ENCODE measurements at regions not wholly inside any gene's neighbourhood (a gene's known extent, or its start where the extent isn't known, plus 50 kb on each side); places are given as distances from the start of the nearest gene placed in this dataset.

DNA sequence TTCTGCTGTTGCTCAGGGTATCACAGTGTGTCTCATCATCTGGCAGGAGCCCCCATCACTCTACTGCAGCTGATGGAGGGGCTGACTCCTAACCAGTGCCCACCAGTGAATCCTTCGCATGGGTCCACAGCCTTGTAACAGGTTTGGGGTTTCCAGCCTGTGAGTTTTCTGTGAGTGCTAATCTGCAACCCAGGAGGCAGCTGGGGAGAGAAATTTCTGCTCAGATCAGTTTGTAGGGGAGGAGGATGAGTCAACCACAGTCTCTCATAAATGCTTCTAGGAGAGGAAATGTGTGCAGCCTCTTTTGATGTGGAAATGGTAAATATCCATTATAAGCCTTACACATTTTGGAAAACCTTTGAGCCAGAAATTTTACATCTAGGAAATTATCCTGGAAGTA lies 871.3 kb downstream of the AACS start:
- DNase-seq: no peak

DNA sequence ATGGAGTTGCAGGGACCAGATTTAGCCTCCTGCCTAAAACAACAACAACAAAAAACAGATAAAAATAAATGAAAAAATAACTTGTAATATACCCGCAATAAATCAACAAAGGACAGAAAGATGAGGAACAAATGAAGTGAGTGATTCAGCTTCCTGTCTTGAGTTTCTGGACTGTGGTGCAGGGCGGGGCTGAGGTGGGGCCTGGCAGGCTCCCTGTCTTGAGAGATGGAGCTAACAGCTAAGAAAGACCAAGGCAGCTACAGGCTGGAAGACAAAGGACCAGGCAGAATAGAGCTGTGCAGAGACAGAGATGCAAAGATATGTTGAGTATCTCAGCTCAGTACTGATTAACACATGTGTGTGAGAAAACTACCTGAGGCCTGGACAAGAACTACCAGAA lies 879.2 kb downstream of the AACS start:
- DNase-seq: no peak

DNA sequence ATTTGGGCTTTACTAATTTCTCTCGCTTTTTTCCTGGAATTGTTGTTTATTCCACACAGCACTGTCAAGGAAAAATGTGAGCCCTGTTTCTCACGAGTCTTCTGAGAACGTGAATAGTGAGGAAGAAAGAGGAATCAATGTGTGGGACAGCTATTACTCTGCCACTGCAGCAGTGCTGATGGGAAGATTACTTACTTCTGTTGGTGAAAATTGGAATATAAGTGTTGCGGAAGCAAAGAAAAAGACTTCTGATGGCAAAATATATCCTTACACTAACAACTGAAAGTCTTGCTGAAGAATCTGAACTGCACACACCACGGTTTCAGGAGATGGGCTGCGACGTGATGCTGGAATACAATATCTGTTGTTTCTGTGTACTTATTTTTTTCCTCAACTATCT lies 884.2 kb downstream of the AACS start:
- DNase-seq: no peak

DNA sequence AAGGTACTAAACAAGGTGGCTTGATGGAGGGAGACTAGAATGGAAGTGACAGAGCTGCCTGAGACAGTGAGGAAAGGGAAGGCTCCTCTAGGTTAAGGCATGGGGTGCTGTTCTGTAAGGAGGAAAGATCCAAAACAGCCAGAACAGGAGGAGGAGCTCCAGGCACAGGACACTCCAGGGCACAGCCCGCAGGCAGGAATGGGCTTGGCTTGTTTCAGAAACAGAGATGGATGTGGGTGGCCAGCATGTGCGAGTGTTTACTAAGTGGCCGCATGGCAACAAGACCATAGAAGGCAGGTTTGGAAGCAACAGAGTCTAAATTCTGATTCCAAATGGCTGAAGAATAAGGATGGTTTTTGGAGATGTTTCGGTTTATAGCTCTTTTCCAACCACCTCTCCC lies 889.1 kb downstream of the AACS start:
- no peak for DNase-seq

DNA sequence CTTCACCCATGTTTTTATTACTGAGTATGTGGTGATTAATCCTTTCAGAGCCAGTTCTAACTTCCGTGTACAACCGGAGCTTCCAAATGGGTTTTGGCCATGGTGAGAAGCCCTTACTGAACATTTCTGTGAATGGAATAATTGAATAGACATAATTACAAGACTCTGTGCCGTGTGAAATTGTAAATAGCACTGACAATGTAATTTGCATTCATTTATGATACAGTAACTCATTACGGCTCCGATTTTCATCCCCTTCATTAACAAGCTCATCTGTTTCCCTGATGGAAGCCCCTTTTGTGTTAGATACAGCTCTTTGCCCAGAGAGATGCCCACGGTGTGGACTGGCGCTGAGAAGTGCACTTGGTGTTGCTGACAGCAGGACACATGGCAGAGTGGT lies 891.0 kb downstream of the AACS start:
- no peak for DNase-seq

DNA sequence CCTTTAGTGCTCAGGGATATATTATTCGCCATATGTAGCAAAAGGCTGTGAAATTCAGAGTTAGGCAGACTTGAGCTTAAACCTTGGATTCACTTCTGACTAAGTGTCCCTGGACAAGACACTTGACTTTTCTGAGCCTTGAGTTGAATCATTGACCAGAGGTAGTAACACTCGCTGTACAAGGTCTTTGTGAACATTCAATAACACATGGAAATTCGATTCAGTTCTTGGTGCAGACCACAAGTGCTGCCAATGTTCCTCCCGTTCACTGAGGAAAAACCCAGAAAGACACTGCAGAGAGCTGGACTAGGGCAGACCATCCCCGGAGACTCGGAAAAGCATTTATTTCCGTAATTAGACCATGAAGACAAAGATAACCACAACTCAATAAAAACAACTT lies 901.4 kb downstream of the AACS start:
- no peak for DNase-seq

DNA sequence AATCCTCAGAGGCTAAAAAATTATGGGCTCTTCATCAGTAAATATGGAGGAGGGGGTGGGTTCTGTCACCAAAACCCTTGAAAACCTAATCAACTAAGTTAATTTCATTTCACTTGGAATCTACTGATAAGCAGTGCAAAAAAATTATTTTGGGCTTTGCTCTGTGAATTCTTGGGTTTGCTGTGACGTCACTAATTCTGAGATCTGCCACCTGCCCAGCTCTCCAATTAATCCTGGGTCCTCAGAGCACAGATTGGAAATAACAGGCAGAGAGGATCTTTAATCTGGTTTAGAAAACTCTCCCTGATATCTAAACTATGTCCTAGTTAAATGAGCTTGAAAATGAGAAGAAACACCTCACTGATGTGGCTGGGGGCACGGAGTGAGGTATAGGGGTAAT lies 903.2 kb downstream of the AACS start:
- no peak for DNase-seq

DNA sequence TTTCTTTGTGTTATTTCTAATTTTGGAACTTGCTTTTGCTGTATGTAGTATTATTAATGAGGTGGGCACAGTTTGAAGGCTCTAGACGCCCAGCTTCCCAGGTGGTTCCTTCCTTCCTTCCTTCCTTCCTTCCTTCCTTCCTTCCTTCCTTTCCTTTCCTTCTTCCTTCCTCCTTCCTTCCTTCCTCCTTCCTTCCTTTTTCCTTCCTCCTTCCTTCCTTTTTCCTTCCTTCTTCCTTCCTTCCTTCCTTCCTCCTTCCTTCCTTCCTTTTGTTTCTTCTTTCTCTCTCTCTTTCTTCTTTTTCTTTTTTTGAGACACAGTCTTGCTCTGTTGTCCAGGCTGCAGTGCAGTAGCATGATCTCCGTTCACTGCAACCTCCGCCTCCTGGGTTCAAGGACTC lies 906.7 kb downstream of the AACS start:
- DNase-seq: no peak

DNA sequence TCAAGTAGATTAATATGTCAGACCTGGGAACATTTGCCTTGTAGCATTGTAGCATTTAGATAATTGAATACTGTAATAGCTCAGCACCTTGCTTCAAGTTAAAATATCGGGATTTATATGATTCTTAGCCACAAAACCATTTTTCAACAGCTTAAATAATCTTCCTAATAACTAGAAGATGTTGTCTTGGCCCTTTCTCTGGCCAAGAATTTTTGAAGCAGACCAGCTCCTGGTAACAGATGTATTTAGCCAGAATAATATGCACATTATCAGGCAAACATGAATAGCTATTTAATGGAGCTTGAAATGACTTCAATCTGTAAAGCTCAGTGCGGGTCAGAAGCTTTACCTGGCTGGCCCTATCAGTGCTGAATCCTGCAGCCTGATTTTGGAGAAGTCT lies 913.1 kb downstream of the AACS start:
- DNase-seq: no peak

DNA sequence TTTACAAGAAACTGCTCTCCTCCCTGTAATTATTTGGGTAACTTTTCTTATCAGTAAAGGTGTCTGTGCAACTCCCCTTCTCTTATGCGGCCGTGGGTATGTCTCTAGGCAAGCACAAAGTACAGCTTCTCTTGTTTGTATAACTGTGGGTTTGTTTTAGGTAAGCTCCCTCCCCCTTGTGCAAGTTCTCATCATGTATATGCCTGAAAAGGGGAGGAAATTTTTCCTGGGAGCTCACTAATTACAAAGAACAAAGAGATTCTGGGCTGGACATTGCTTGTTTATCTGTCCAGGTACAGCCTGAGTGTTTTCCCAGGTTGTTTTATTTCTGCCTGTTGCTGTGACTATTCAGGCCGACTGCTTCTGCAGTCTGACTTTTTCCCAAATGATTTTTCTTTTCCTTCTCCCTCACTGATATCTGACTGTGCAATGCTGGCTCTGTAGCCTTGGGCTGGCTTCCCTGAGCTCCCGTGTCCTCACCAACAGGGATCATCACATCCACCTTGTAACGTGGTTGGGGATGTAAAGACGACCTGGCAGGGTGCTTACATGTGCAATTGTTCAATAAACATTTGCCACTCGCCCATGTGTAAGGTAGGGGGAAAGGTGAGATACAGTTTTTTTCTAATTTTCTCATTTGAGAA lies 916.5 kb downstream of the AACS start:
- DNase-seq: no peak

DNA sequence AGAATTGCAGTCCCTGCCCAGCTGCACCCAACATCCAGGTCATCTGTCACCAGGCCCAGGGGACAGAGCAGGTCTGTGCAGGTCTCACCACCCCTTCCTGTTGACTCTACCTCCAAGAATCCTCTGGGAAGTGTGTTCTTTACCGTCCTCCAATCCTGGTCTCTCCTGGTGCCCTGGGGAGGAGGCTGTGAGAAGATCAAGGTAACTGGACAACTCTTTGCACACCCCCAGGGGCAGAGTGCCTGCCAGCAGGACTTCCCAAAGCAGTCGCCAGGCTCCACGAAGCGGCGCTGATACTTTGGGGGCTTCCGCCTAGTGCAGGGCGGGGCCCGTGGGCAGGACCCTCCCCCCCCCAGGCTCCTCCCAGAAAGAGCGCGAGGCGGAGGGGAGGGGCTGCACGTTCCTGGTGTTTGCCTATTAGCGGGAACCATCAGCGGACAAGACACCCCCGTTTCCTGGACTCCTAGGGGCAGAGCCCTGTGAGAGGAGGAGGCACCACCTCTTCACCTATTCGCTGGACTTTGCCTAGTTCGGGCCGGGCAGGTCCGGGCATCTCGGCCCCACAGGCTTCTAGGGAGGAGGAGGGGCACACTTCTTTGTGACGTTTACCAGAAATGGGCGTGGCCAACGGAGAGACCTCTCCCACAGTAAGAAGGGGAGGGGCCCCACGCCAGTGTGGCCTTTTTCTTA lies 918.0 kb downstream of the AACS start:
- no peak for DNase-seq

DNA sequence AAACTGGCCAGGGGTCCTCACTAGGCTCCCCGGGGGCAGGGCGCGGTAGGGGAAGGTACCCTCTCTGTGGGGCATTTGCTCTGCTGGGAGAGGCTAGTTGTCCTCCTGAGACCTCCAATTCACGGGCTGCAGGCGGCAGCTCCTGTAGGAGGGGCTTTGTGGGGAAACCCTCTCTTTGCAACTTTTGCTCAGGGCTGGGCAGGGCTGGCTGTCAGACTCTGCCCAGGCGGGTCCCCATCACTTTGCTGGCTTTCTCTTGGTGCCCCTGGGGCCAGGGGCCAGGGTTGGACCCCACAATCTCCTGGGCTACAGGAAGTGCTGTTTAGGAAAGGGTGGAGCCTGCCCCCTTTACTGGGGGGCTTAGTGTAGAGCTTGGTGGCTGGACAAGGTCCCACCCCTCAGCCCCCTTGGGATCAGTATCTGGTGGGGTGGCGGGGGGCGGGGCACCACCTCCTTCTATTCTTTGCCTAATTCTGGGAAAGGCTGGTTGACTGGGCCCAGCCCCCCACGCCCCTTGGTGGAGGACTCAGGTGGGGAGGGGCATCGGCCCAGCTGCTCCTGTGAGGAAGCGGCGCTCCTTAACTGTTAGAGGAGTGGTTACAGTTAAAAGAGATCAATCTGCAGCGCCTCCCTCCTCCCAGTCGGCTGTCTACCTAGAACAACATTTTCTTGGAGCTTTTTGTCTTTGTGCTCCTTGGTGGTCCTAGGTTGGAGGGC lies 918.7 kb downstream of the AACS start:
- DNase-seq: no peak

DNA sequence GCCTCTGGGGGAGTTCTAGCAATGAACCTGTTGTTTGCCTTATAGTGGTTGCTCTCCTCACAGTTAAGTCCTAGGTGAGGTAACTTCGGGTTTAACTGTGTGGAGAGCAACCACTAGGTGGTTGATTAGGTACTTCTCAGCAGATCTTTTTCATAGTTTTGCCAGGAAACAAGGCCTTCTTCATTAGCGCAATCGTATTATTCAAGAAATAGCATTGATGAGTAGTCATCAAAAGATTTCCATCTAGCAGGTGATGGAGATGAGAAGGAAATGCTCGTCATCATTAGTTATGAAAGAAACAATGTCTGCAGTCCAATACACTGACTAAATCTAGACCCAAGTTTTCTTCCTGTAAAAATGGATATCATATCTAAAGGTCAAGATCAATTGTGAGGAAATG lies 923.3 kb downstream of the AACS start:
- DNase-seq: no peak

DNA sequence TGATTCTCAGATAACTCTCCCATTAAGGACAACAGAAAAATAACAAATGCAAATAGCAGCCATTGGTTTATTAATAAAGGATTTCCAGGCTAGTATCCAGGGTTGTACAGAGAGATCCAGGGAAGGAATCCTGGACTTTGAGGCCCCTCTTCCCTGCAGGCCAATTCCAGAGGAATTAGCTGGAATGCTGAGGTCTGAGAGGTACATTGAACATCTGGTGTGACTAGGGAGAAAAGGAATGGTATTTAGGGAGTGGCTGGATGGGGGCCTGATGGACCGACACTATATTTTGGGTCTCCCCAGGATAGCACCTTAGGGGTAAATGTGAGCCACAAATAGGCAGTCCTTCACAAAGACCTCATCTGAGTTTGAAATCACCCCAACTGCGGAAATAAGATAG lies 924.5 kb downstream of the AACS start:
- DNase-seq: no peak

DNA sequence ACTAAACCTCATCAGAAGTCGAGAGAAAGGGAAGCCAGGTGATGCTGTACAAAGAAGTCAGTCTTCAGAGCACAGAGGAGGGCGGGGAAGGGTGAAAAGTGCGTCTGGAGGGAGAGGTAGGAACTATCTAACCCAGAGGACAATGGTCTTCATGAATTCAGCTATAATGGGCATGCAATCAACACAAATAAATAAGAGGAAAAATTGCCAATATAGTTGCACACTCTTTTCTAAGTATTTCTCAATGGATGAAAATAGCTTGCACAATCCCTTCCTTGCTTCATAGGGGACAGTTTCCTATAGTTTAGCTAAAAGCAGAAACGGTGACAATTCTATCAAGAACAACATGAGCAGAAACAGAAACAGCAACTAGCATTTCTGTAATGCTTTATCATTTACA lies 931.2 kb downstream of the AACS start:
- no peak for DNase-seq

DNA sequence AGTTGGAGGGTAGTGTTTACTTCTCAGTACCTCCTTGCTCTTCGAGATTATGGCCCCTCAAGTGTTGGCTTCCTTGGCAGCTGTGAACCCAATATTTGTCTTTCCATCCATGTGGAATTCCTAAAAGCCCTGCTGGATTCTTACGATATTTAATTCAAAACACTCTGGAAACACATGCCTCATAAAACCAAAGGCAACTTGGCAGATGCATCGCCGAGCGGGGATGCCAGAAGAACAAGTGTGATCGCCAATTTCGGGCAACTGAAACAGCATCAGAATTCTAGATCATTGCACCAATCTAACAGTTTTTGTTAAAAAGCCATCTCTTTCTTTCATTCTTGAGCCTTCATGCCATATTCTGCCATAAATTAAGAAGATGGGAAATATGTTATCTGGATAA lies 934.4 kb downstream of the AACS start:
- no peak for DNase-seq

DNA sequence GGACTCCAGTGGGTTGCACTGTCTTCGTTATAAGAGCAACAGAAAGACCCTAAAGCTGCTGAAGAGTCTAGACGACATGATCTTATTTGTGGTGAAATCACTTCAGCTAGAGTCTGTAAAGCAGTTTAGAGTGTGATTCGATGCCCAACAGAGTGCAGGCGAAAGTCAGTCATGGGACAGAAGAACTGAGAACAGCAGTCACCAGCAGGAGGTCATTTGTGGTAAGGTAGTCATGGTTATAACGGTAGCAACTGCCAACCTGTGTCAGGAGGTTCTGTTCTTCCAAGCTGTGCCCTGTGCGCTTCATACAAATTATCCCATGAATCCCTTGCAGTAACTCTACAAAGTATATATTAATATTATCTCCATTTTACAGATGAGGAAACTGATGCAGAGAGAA lies 954.1 kb downstream of the AACS start:
- DNase-seq: no peak

DNA sequence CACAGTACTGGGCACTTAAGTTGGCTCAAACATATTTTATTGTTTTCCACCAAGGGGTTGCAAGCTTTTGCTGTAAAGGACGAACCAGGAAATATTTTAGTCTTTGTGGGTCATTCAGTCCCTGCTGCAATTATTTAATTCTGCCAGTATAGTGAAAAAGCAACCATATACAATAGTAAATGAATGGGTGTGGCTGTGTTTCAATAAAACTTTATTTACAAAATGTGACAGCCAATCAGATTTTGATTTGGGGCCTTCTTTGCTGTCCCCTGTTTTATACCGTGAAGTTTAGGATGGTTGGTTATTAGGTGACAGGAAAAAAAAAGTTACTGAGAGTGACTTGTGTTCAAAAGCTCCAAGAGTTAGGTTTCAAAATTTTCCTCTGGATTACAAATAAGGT lies 956.4 kb downstream of the AACS start:
- no peak for DNase-seq

DNA sequence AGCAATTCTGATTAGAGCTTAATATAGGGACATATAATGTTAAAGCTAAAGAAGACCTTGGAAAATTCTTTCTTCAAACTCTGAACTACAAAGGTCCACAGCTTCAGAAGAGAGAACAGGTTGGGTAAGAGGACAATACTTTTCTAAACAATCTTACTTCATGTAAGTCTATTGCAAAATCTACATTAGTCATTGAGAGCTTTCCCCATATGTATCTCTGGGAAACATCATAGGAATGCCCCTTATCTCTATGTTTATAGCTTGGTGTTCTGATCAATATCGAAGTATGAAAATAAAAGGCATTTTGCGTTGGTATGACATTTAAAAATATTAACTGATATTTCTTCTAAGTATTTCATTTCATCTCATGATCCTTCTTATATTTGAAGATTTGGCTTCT lies 962.6 kb downstream of the AACS start:
- DNase-seq: no peak

DNA sequence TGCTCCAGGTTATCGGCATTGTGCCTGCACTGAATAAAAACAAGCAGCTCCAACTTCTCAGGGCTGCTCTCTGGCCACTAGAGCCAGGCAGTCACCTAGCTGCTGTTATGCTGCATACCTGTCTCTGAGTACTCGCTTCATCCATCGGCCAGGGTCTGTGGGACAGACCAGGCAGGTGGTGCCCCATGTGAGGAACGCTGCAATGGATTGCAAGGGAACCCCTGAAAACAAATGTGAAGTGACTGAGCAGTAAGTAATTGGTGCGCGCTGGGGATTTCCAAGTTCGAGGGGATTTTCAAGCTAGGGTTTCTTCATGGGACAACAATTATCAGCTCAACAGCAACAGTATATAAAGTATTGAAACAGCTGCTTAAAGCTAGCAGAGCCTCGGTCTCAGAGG lies 965.3 kb downstream of the AACS start:
- DNase-seq: no peak

DNA sequence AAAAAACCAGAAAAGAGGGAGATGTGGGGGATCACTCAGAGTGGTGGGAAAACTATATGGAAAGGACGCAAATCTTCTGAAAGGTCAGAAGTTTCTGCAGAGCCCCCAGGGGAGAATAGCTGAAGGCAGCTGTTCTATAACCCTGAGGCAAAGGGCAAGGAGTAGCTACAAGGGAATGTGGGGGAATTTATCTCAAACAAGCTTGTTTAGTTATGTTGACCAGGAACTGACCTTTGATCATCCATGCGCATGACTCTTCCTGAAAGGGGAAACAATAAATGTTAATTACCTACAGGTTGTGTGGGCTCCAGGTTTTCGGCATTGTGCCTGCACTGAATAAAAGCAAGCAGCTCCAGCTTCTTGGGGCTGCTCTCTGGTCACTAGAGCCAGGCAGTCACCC lies 968.5 kb downstream of the AACS start:
- DNase-seq: no peak

DNA sequence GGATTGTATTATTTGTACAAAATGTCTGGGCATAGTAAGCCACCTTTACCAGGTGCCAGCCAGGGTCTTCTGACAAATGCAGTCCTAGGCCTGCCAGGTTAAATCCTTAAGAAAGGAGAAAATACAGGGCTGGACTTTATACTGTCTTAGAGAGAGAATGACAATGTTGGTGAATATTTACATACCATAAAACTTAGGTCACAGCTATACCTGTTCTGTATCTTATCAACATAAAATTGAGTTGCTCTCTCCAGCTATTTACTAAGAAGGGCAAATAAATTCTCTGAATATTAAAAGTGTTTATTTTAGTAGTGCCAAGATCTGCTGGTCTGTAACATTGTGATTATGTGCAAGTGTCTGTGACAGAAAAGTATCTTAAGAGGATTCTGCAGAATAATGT lies 971.1 kb downstream of the AACS start:
- no peak for DNase-seq

DNA sequence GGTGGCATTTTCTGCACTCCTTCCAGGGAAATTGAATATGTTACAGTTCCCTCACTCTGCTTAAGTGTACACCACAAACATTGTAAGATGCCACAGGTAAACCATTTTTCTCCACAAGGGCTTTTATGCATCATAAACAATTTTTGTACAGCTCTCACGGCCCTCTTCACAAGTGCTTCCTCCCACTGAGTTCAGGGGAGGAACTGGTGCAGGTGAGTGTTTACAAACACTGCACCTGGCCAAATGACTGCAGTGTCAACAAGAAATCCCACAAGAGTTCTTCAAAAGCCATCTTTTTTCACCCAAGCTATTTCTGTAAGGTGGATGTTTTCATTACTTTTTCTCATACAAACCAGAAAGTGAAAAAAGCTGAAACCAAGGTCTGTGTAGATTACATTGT lies 973.2 kb downstream of the AACS start:
- no peak for DNase-seq

DNA sequence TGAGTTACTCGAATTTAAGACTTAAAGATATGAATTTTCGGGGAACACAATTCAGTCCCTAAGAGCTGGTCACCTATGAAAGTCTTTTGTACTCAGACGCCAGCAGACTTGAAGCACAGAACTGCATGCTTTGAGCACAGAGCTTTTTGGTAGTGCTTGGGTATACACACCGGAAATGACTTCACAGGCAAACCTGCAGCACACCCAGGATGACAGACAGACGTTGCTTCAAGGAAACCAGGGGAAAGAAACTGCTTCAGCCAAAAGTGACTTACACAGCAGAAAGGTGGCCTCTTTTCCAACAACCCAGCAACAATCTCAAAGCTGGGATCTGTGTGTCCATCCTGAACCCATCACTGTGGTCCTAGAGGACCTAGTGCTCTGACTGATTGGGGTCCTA lies 975.1 kb downstream of the AACS start:
- DNase-seq: no peak

DNA sequence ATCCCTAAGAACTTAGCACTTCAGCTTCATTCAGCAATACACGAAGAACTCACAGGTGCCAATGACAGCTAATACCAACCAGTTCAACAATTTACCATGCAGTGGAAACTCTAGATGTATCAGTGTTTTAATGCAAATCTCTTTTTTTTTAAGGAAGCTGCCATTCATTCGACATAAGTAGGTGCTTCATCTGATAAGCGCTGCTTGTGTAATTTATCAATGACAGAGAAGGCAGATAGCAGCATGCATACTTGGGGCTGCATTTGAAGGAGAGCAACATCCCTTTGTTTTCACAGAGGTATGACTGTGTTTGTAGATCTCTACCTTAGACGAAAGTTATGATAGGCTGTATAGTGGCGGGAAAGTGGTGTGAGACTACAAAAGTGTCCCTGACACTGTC lies 977.1 kb downstream of the AACS start:
- DNase-seq: no peak
